ENCODE measurements at regions not wholly inside any gene's neighbourhood (a gene's known extent, or its start where the extent isn't known, plus 50 kb on each side); places are given as distances from the start of the nearest gene placed in this dataset.

GRCh38 chr4:95898226-95898625, 58.3 kb downstream of the PDHA2 start:
- no peak overlapping the region for H3K27ac Mint-ChIP-seq
- H3K9ac ChIP-seq (ENCODE audit: low read length), result no peak overlapping the region
- intact Hi-C loops (cut with micrococcal nuclease), result no loop called here
- H3K9me3 Mint-ChIP-seq (ENCODE audit: insufficient read depth), result peaks cover 6% of the 10 kb centered on the region
- ATAC-seq (ENCODE audit: low read depth) (no peak), DNase-seq (no peak)
- POLR2A ChIA-PET, result no interaction called here
- no peaks in the 10 kb centered on the region for H3K4me1 Mint-ChIP-seq
- no peak overlapping the region for H2AFZ ChIP-seq (ENCODE audit: insufficient read depth, low read depth, low read length, poor library complexity, severe bottlenecking)
- CTCF ChIA-PET, result no interaction called here
- H3K4me2 ChIP-seq (replicated peaks; ENCODE audit: low read depth, low read length, poor library complexity, severe bottlenecking), result no peak overlapping the region
- TF ChIP-seq CTCF (IDR thresholded peaks at IDR 0.05) (no peak), EZH2 (IDR thresholded peaks at IDR 0.05; ENCODE audit: borderline replicate concordance, insufficient read depth, low read depth, low read length, poor library complexity, severe bottlenecking) (no peak)
- no peaks in the 10 kb centered on the region for H3K36me3 ChIP-seq (replicated peaks in 1 of 2; ENCODE audit: control extremely low read depth in 1 of 2, control insufficient read depth in 1 of 2, extremely low read depth in 1 of 2, insufficient read depth in 2 of 2, low read length in 1 of 2)
- H3K79me2 ChIP-seq (ENCODE audit: control insufficient read depth, insufficient read depth, low read length), result no peaks in the 10 kb centered on the region
- H4K20me1 ChIP-seq (ENCODE audit: control insufficient read depth, insufficient read depth, low read length, poor library complexity, severe bottlenecking), result no peaks in the 10 kb centered on the region
- no peaks in the 10 kb centered on the region for H3K4me1 ChIP-seq (ENCODE audit: control insufficient read depth in 2 of 2, insufficient read depth in 2 of 2, low read length in 2 of 2)
- H3K27ac ChIP-seq (ENCODE audit: low read length in 2 of 2), result no peak overlapping the region
- H3K4me3 Mint-ChIP-seq, result no peak overlapping the region
- no peak overlapping the region for H3K4me3 ChIP-seq (ENCODE audit: control extremely low read depth in 1 of 5, extremely low read depth in 1 of 5, insufficient read depth in 1 of 5, low read depth in 2 of 5, low read length in 4 of 5)
- H3K9me3 ChIP-seq (ENCODE audit: control extremely low read depth in 1 of 3, control insufficient read depth in 2 of 3, insufficient read depth in 1 of 3, low read length in 2 of 3), result no peaks in the 10 kb centered on the region
- no CpG with 5 or more reads among the region's 2 CpGs for WGBS (ENCODE audit: insufficient coverage)
- H3K27me3 Mint-ChIP-seq, result no peaks in the 10 kb centered on the region
- H3K27me3 ChIP-seq (replicated peaks in 1 of 4; ENCODE audit: control extremely low read depth in 1 of 4, control insufficient read depth in 3 of 4, insufficient read depth in 4 of 4, low read length in 3 of 4), result no peaks in the 10 kb centered on the region

- no peaks in the 10 kb centered on the region for H3K27me3 Mint-ChIP-seq
- ChIA-PET CTCF (no interaction called here), POLR2A (no interaction called here)
- Histone ChIP-seq H3K27ac (ENCODE audit: low read length in 2 of 2) (no peak overlapping the region), H3K27me3 (replicated peaks in 1 of 4; ENCODE audit: control extremely low read depth in 1 of 4, control insufficient read depth in 3 of 4, insufficient read depth in 4 of 4, low read length in 3 of 4) (no peaks in the 10 kb centered on the region), H3K4me1 (ENCODE audit: control insufficient read depth in 2 of 2, insufficient read depth in 2 of 2, low read length in 2 of 2) (no peaks in the 10 kb centered on the region), H3K9ac (ENCODE audit: low read length) (no peak overlapping the region), H3K9me3 (ENCODE audit: control extremely low read depth in 1 of 3, control insufficient read depth in 2 of 3, insufficient read depth in 1 of 3, low read length in 2 of 3) (peaks cover 0 to 3% (median 1%) of the 10 kb centered on the region in 3 donors), H2AFZ (ENCODE audit: insufficient read depth, low read depth, low read length, poor library complexity, severe bottlenecking) (no peak overlapping the region), H4K20me1 (ENCODE audit: control insufficient read depth, insufficient read depth, low read length, poor library complexity, severe bottlenecking) (no peaks in the 10 kb centered on the region), H3K4me3 (ENCODE audit: control extremely low read depth in 1 of 5, extremely low read depth in 1 of 5, insufficient read depth in 1 of 5, low read depth in 2 of 5, low read length in 4 of 5) (no peak overlapping the region), H3K4me2 (replicated peaks; ENCODE audit: low read depth, low read length, poor library complexity, severe bottlenecking) (no peak overlapping the region), H3K36me3 (replicated peaks in 1 of 2; ENCODE audit: control extremely low read depth in 1 of 2, control insufficient read depth in 1 of 2, extremely low read depth in 1 of 2, insufficient read depth in 2 of 2, low read length in 1 of 2) (no peaks in the 10 kb centered on the region), H3K79me2 (ENCODE audit: control insufficient read depth, insufficient read depth, low read length) (no peaks in the 10 kb centered on the region)
- no peak for DNase-seq
- ATAC-seq (ENCODE audit: low read depth), result no peak
- peaks cover 3% of the 10 kb centered on the region for H3K9me3 Mint-ChIP-seq (ENCODE audit: insufficient read depth)
- H3K4me1 Mint-ChIP-seq, result no peaks in the 10 kb centered on the region
- no peak overlapping the region for H3K27ac Mint-ChIP-seq
- WGBS (ENCODE audit: insufficient coverage), result 100% methylated on average over 1 of the region's 1 CpG
- H3K4me3 Mint-ChIP-seq, result no peak overlapping the region
- intact Hi-C loops (cut with micrococcal nuclease), result no loop called here
- TF ChIP-seq EZH2 (IDR thresholded peaks at IDR 0.05; ENCODE audit: borderline replicate concordance, insufficient read depth, low read depth, low read length, poor library complexity, severe bottlenecking), result no peak
Observed at GRCh38 chr4:95909211-95909610, 69.3 kb downstream of the PDHA2 start.
